T47D (cell line): ENCODE measurements at regions not wholly inside any gene's neighbourhood (a gene's known extent, or its start where the extent isn't known, plus 50 kb on each side); places are given as distances from the start of the nearest gene placed in this dataset.
A peak's percentile ranks its signal among the peaks of the same experiment; 100 is the strongest.

Source experiments
- DNase-seq, 2 experiments: peaks; one replicate each; pipeline versions ENCODE4 v3.0.0 to v3.0.0-alpha.2; 2011 to 2012; ENCODE audit warnings: low read depth in 1 of 2, low spot score in 1 of 2
- JUND ChIP-seq: IDR thresholded peaks from 2 replicates; pipeline ENCODE4 v1.6.1; 2012; ENCODE audit warnings: low read depth
- in situ Hi-C: cut with HindIII; loops from 2 replicates; pipeline ENCODE4 v1.10.0; 2016; ENCODE audit warnings: low sequenced_read_pairs, low pct_unique_long_range_greater_than_20kb

GRCh38 chr9:95605816-95606488 lies 89.2 kb upstream of the PTCH1 start:
- DNase-seq = no peak
- in situ Hi-C loops = no loop called here
- TF ChIP-seq JUND = no peak

GRCh38 chr9:95605101-95605500 lies 88.3 kb upstream of the PTCH1 start:
- TF ChIP-seq JUND = no peak
- in situ Hi-C loops = no loop called here
- peak; percentile 24 to 65 for DNase-seq

- no peak for DNase-seq
- in situ Hi-C loops = no loop called here
- TF ChIP-seq JUND = no peak
Observed at GRCh38 chr9:95598236-95598635, 81.5 kb upstream of the PTCH1 start.

- no peak for TF ChIP-seq JUND
- in situ Hi-C loops = no loop called here
- no peak for DNase-seq
Observed at GRCh38 chr9:95595721-95596295, 79.0 kb upstream of the PTCH1 start.

GRCh38 chr9:95592931-95593330 lies 76.2 kb upstream of the PTCH1 start:
- in situ Hi-C loops = no loop called here
- DNase-seq = no peak
- TF ChIP-seq JUND = no peak

GRCh38 chr9:95588724-95589588 lies 72.2 kb upstream of the PTCH1 start:
- TF ChIP-seq JUND = no peak
- DNase-seq = no peak
- in situ Hi-C loops = no loop called here

- peak in 1 of 2 experiments; percentile 3 for DNase-seq
- in situ Hi-C loops = no loop called here
Observed at GRCh38 chr9:95587021-95587964, 70.5 kb upstream of the PTCH1 start.

GRCh38 chr9:95586326-95586725 lies 69.6 kb upstream of the PTCH1 start:
- in situ Hi-C loops = no loop called here
- DNase-seq = no peak
- TF ChIP-seq JUND = no peak

More at GRCh38 chr9:95587021-95587964, 70.5 kb upstream of the PTCH1 start:
- TF ChIP-seq JUND = no peak

GRCh38 chr9:95585824-95586223 lies 69.1 kb upstream of the PTCH1 start:
- in situ Hi-C loops = no loop called here
- DNase-seq = no peak
- TF ChIP-seq JUND = no peak

GRCh38 chr9:95584176-95584575 lies 67.4 kb upstream of the PTCH1 start:
- DNase-seq = no peak
- no peak for TF ChIP-seq JUND

GRCh38 chr9:95581900-95582299 lies 65.1 kb upstream of the PTCH1 start:
- no peak for DNase-seq
- no peak for TF ChIP-seq JUND
- in situ Hi-C loops = no loop called here

More at GRCh38 chr9:95584176-95584575, 67.4 kb upstream of the PTCH1 start:
- in situ Hi-C loops = no loop called here

- in situ Hi-C loops = no loop called here
- TF ChIP-seq JUND = no peak
- DNase-seq = no peak
Observed at GRCh38 chr9:95580812-95581761, 64.3 kb upstream of the PTCH1 start.
